Astrocyte of the hippocampus (primary cell): ENCODE measurements at regions not wholly inside any gene's neighbourhood (a gene's known extent, or its start where the extent isn't known, plus 50 kb on each side); places are given as distances from the start of the nearest gene placed in this dataset.
"Not testable (repeated sequence)": the region's sequence is repeated elsewhere in the genome, so short reads cannot be mapped to it uniquely, and the experiment has no call there.

Experiments
- DNase-seq: peaks from one replicate; pipeline ENCODE4 v3.0.0; 2011; ENCODE audit warnings: low read depth, low spot score

- DNase-seq, result no peak
Observed at GRCh38 chr5:38149815-38150195, 108.6 kb upstream of the EGFLAM start.

GRCh38 chr5:38148021-38148625 is 110.2 kb upstream of the EGFLAM start:
- DNase-seq, result no peak

GRCh38 chr5:38143384-38143783 is 115.0 kb upstream of the EGFLAM start:
- no peak for DNase-seq

- DNase-seq, result no peak
Observed at GRCh38 chr5:38141665-38142064, 116.7 kb upstream of the EGFLAM start.

- DNase-seq, result no peak
Observed at GRCh38 chr5:38138574-38138973, 119.8 kb upstream of the EGFLAM start.

GRCh38 chr5:38135486-38136039 is 122.8 kb upstream of the EGFLAM start:
- no peak for DNase-seq

GRCh38 chr5:38134810-38135209 is 123.5 kb upstream of the EGFLAM start:
- no peak for DNase-seq

GRCh38 chr5:38134294-38134693 is 124.1 kb upstream of the EGFLAM start:
- not testable (repeated sequence) for DNase-seq

GRCh38 chr5:38131686-38132085 is 126.7 kb upstream of the EGFLAM start:
- DNase-seq, result no peak

GRCh38 chr5:38124321-38124720 is 134.0 kb upstream of the EGFLAM start:
- no peak for DNase-seq

GRCh38 chr5:38121420-38121819 is 136.9 kb upstream of the EGFLAM start:
- DNase-seq, result no peak

- no peak for DNase-seq
Observed at GRCh38 chr5:38119836-38120235, 138.5 kb upstream of the EGFLAM start.

GRCh38 chr5:38117784-38118479 is 140.4 kb upstream of the EGFLAM start:
- no peak for DNase-seq

GRCh38 chr5:38115318-38115827 is 143.0 kb upstream of the EGFLAM start:
- no peak for DNase-seq

GRCh38 chr5:38113880-38114279 is 144.5 kb upstream of the EGFLAM start:
- DNase-seq, result no peak

GRCh38 chr5:38113456-38113855 is 144.9 kb upstream of the EGFLAM start:
- no peak for DNase-seq

GRCh38 chr5:38112938-38113337 is 145.4 kb upstream of the EGFLAM start:
- DNase-seq, result no peak

GRCh38 chr5:38110130-38110529 is 148.2 kb upstream of the EGFLAM start:
- DNase-seq, result no peak

GRCh38 chr5:38107096-38107495 is 151.3 kb upstream of the EGFLAM start:
- DNase-seq, result no peak

- DNase-seq, result no peak
Observed at GRCh38 chr5:38105801-38106200, 152.6 kb upstream of the EGFLAM start.

GRCh38 chr5:38105231-38105570 is 153.2 kb upstream of the EGFLAM start:
- DNase-seq, result no peak

- peak; percentile 43 for DNase-seq
Observed at GRCh38 chr5:38104497-38105230, 153.7 kb upstream of the EGFLAM start.

GRCh38 chr5:38101897-38102296 is 156.5 kb upstream of the EGFLAM start:
- no peak for DNase-seq
